ENCODE measurements at regions not wholly inside any gene's neighbourhood (a gene's known extent, or its start where the extent isn't known, plus 50 kb on each side); places are given as distances from the start of the nearest gene placed in this dataset.
"Not testable (repeated sequence)": the region's sequence is repeated elsewhere in the genome, so short reads cannot be mapped to it uniquely, and the experiment has no call there.

DNA sequence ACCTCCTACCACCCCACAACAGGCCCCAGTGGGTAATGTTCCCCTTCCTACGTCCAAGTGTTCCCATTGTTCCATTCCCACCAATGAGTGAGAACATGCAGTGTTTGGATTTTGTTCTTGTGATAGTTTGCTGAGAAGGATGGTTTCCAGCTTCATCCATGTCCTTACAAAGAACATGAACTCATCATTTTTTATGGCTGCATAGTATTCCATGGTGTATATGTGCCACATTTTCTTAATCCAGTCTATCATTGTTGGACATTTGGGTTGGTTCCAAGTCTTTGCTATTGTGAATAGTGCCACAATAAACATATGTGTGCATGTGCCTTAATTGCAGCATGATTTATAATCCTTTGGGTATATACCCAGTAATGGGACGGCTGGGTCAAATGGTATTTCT is 81.6 kb downstream of the P2RY10 start:
- H3K4me1 ChIP-seq; H3K36me3 ChIP-seq; H3K27me3 ChIP-seq; DNase-seq; H3K4me3 ChIP-seq; H3K27ac ChIP-seq; H3K9me3 ChIP-seq (replicated peaks): not testable (repeated sequence)

DNA sequence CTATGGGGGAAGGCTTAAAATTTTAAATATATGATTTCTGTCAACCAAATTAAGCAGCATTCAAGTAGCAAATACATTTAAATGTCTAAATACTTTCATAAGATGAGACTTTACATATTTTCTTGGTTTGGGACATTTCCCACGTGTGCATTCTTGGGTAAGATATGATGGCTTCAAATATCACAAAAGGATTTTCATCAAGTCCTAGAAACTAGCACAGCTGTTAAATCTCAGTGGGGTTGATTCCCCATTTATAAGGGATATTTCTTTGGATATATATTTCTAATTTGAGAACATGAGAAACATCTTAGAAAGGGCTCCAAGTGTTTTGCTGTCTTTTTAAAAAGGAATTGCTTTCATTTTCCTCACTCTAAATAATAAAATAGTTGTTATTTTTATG is 90.2 kb downstream of the P2RY10 start:
- Histone ChIP-seq H3K27me3 (no peaks in the 10 kb centered on the region), H3K4me3 (no peak overlapping the region), H3K4me1 (no peaks in the 10 kb centered on the region), H3K9me3 (replicated peaks) (no peaks in the 10 kb centered on the region), H3K27ac (no peak overlapping the region), H3K36me3 (no peaks in the 10 kb centered on the region)
- peak in 1 of 2 experiments; percentile 1 for DNase-seq

GRCh38 chrX:79036157-79036880 is 91.1 kb downstream of the P2RY10 start:
- no peaks in the 10 kb centered on the region for H3K36me3 ChIP-seq
- peak in 1 of 2 experiments; percentile 0 for DNase-seq
- H3K4me3 ChIP-seq: no peak overlapping the region
- no peaks in the 10 kb centered on the region for H3K9me3 ChIP-seq (replicated peaks)
- no peaks in the 10 kb centered on the region for H3K27me3 ChIP-seq
- no peak overlapping the region for H3K27ac ChIP-seq
- no peaks in the 10 kb centered on the region for H3K4me1 ChIP-seq

DNA sequence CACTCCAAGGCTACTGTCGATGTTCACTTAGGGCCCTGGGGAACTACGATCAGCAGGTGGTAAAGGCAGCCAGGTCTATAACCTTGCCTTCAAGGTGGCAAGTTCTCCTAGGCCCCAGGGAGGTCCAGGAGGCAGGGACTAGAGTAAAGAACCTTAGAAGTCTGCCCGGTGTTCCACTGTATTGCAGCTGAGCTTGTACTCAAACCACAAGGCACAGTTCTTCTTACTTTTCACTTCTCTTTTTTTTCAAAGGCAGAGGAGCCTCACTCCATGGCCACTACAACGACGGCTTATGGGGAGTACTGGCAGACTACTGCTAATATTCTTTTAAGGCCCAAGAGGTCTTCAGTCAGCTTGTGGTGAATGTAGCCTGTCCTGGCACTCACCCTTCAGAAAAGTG is 78.8 kb upstream of the GPR174 start:
- Histone ChIP-seq H3K9me3 (replicated peaks) (no peaks in the 10 kb centered on the region), H3K4me3 (no peak overlapping the region), H3K36me3 (no peaks in the 10 kb centered on the region), H3K4me1 (no peaks in the 10 kb centered on the region), H3K27me3 (no peaks in the 10 kb centered on the region), H3K27ac (no peak overlapping the region)
- DNase-seq: no peak

GRCh38 chrX:79078114-79078513 is 66.4 kb upstream of the GPR174 start:
- no peaks in the 10 kb centered on the region for H3K36me3 ChIP-seq
- no peak overlapping the region for H3K4me3 ChIP-seq
- DNase-seq: no peak
- no peaks in the 10 kb centered on the region for H3K4me1 ChIP-seq
- H3K9me3 ChIP-seq (replicated peaks): no peaks in the 10 kb centered on the region
- no peaks in the 10 kb centered on the region for H3K27me3 ChIP-seq
- no peak overlapping the region for H3K27ac ChIP-seq

DNA sequence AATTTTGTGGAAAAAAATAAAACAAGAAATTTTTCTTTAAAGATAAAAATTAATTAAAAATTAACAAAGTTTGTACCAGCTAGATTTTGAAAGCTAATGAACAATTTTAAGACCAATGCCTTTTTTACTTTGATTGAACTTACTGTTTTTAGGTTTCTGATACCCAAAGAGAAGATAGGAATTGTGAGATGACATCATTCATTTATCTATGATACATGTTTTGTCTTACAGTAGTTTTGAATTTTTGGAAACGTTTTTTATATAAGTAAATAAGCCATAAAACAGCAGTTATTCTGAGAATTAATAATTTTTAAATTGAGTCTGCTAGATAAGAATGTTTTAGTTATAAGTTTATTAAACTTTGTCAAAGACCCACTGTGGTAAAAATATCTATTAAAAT is 65.0 kb upstream of the GPR174 start:
- Histone ChIP-seq H3K4me3 (no peak overlapping the region), H3K27me3 (no peaks in the 10 kb centered on the region), H3K27ac (no peak overlapping the region), H3K4me1 (no peaks in the 10 kb centered on the region), H3K9me3 (replicated peaks) (no peaks in the 10 kb centered on the region), H3K36me3 (no peaks in the 10 kb centered on the region)
- DNase-seq: no peak

DNA sequence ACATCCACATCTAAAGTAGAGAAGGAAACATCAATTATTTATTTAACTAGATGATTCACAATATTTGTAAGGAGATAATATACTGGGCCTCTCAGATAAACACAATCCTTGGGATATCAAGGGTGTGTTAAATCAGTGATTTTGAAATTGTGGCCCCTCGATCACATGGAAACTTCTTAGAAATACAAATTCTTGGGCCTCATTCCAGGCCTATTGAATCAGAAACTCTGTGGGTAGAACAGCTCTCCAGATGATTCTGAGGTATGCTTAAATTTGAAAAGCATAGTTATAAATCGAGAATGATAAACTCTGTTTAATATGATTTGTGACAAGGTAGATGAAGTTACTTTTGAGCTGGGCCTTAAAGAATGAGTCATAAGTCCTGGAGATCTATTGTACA is 64.3 kb upstream of the GPR174 start:
- H3K36me3 ChIP-seq: no peaks in the 10 kb centered on the region
- no peaks in the 10 kb centered on the region for H3K9me3 ChIP-seq (replicated peaks)
- H3K4me3 ChIP-seq: no peak overlapping the region
- no peak for DNase-seq
- H3K4me1 ChIP-seq: no peaks in the 10 kb centered on the region
- no peak overlapping the region for H3K27ac ChIP-seq
- H3K27me3 ChIP-seq: no peaks in the 10 kb centered on the region

- peak overlapping the region; percentile 31; the same call in 1 of the 2 replicates for H3K27ac ChIP-seq
- H3K4me3 ChIP-seq: no peak overlapping the region
These were observed 62.5 kb upstream of the GPR174 start for GRCh38 chrX:79081895-79082512.

DNA sequence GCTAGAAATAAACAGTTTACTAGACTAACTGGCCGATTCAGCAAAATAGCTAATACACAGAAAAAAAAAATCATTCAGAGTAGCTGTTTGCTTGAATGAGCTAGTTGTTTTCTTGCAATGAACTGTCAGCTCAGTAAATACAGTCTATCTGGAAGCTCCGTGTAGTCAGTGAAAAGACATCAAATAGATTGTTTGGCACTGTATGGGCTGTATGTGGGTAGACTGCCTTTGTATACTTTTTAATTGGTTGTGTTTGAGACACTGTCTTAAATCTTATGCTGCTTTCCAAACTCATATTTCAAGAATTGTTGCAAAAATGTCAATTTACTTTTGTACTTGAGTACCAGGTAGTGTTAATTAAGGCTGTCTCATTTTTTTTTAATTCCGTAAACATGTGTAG is 61.6 kb upstream of the GPR174 start:
- Histone ChIP-seq H3K36me3 (no peaks in the 10 kb centered on the region), H3K27ac (no peak overlapping the region), H3K4me3 (no peak overlapping the region), H3K27me3 (no peaks in the 10 kb centered on the region), H3K9me3 (replicated peaks) (no peaks in the 10 kb centered on the region), H3K4me1 (no peaks in the 10 kb centered on the region)
- DNase-seq: no peak

More at GRCh38 chrX:79081895-79082512, 62.5 kb upstream of the GPR174 start:
- peak; percentile 8 to 69 for DNase-seq
- H3K4me1 ChIP-seq: no peaks in the 10 kb centered on the region
- H3K36me3 ChIP-seq: no peaks in the 10 kb centered on the region
- no peaks in the 10 kb centered on the region for H3K9me3 ChIP-seq (replicated peaks)
- no peaks in the 10 kb centered on the region for H3K27me3 ChIP-seq

- Histone ChIP-seq H3K4me1 (no peaks in the 10 kb centered on the region), H3K36me3 (no peaks in the 10 kb centered on the region), H3K9me3 (replicated peaks) (no peaks in the 10 kb centered on the region), H3K27ac (no peak overlapping the region), H3K27me3 (no peaks in the 10 kb centered on the region), H3K4me3 (no peak overlapping the region)
- DNase-seq: no peak
These were observed 59.6 kb upstream of the GPR174 start for GRCh38 chrX:79084923-79085322.

DNA sequence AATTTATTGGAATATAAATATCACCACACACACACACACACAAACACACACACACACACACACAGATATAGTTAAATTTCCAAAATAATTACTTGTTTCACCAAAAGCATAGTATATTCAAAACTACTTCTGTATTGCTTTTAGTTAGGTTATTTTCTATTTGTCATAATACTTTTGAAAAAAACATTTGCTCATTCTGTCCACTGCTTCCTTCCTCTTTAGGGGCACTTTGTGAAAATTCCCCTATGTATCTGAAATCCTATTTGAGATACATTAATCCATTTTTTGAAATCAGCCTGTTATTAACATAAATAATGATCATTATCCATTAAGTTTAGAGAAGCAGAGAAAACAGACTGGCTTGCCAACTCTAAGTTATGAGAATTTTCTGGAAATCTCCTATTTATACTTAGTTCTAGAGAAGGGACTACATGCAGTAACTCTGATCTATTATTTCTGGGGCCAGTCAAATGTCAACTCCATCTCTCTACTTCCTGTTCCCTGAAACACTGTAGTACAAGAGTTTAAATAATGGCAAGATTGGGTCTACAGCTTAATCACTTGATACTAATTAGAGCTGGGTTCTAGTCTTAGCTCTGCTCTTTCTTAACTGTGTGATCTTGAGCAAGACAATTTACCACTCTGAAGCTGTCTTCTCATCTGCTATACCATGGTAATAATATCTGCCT is 54.4 kb upstream of the GPR174 start:
- H3K27me3 ChIP-seq: no peaks in the 10 kb centered on the region
- no peaks in the 10 kb centered on the region for H3K36me3 ChIP-seq
- DNase-seq: no peak
- H3K9me3 ChIP-seq (replicated peaks): no peaks in the 10 kb centered on the region
- H3K27ac ChIP-seq: no peak overlapping the region
- H3K4me1 ChIP-seq: no peaks in the 10 kb centered on the region
- H3K4me3 ChIP-seq: no peak overlapping the region

GRCh38 chrX:79094075-79094832 is 50.2 kb upstream of the GPR174 start:
- DNase-seq: no peak
- Histone ChIP-seq H3K27ac (no peak overlapping the region), H3K36me3 (no peaks in the 10 kb centered on the region), H3K4me3 (no peak overlapping the region), H3K4me1 (no peaks in the 10 kb centered on the region), H3K27me3 (no peaks in the 10 kb centered on the region), H3K9me3 (replicated peaks) (no peaks in the 10 kb centered on the region)
